ENCODE measurements at regions not wholly inside any gene's neighbourhood (a gene's known extent, or its start where the extent isn't known, plus 50 kb on each side); places are given as distances from the start of the nearest gene placed in this dataset.

- TF ChIP-seq EZH2phosphoT487 (IDR thresholded peaks at IDR 0.05; ENCODE audit: unreplicated experiment) (no peak), POLR2AphosphoS5 (IDR thresholded peaks at IDR 0.05; ENCODE audit: low read depth) (no peak), CREB1 (CRISPR knock-in tag; IDR thresholded peaks at IDR 0.05; ENCODE audit: low read depth) (no peak), NANOG (IDR thresholded peaks at IDR 0.05; ENCODE audit: borderline replicate concordance) (no peak)
Measured at GRCh38 chr4:14215116-14215770, 587.7 kb upstream of the BOD1L1 start (continued).

GRCh38 chr4:14217401-14217800 lies 589.9 kb upstream of the BOD1L1 start:
- H2AFZ ChIP-seq = no peak overlapping the region
- H3K4me2 ChIP-seq = no peak overlapping the region
- H3K4me3 ChIP-seq = no peak overlapping the region
- ATAC-seq (no peak), DNase-seq (ENCODE audit: low spot score) (no peak)
- no peaks in the 10 kb centered on the region for H4K20me1 ChIP-seq (replicated peaks; ENCODE audit: insufficient read depth)
- H3K4me3 Mint-ChIP-seq = no peak overlapping the region
- H3K36me3 Mint-ChIP-seq (ENCODE audit: low read depth) = peaks cover 13% of the 10 kb centered on the region
- H3K27ac ChIP-seq (ENCODE audit: low read depth) = no peak overlapping the region
- H3K9me3 Mint-ChIP-seq = peaks cover 15% of the 10 kb centered on the region
- H3K27ac Mint-ChIP-seq = no peak overlapping the region
- no peaks in the 10 kb centered on the region for H3K4me1 ChIP-seq (ENCODE audit: insufficient read depth)
- H3K27me3 Mint-ChIP-seq (ENCODE audit: insufficient read depth, low read depth, poor library complexity) = no peaks in the 10 kb centered on the region
- no peaks in the 10 kb centered on the region for H3K79me2 ChIP-seq (replicated peaks; ENCODE audit: insufficient read depth)
- peaks cover 4% of the 10 kb centered on the region; the same call in 1 of the 2 replicates for H3K9me2 ChIP-seq (ENCODE audit: insufficient read depth)
- H3F3A ChIP-seq (replicated peaks; ENCODE audit: low read depth) = no peaks in the 10 kb centered on the region
- H3K27me3 ChIP-seq (ENCODE audit: insufficient read depth) = no peaks in the 10 kb centered on the region
- no peaks in the 10 kb centered on the region; the same call in 1 of the 2 replicates for H3K36me3 ChIP-seq (ENCODE audit: insufficient read depth)
- H3K4me1 Mint-ChIP-seq = no peaks in the 10 kb centered on the region; the same call in 2 of the 3 replicates
- no peak for TF ChIP-seq CTCF (conservative IDR thresholded peaks at IDR 0.05; ENCODE audit: low read depth in 2 of 2)
- TF ChIP-seq CREB1 (CRISPR knock-in tag; IDR thresholded peaks at IDR 0.05; ENCODE audit: low read depth) = no peak
- no peak for TF ChIP-seq ZNF114 (CRISPR knock-in tag; IDR thresholded peaks at IDR 0.05)
- no peak for TF ChIP-seq REST (IDR thresholded peaks at IDR 0.05; ENCODE audit: unreplicated experiment)
- no peak for TF ChIP-seq ZNF331 (CRISPR knock-in tag; IDR thresholded peaks at IDR 0.05; ENCODE audit: low read depth)
- no peak for TF ChIP-seq EZH2phosphoT487 (IDR thresholded peaks at IDR 0.05; ENCODE audit: unreplicated experiment)
- no peak for TF ChIP-seq JUNB (IDR thresholded peaks at IDR 0.05; ENCODE audit: unreplicated experiment)
- TF ChIP-seq ZNF462 (CRISPR knock-in tag; IDR thresholded peaks at IDR 0.05) = no peak
- no peak for TF ChIP-seq ETS1 (IDR thresholded peaks at IDR 0.05)
- no peak for TF ChIP-seq NANOG (IDR thresholded peaks at IDR 0.05; ENCODE audit: borderline replicate concordance)
- no peak for TF ChIP-seq STAT1 (IDR thresholded peaks at IDR 0.05; ENCODE audit: unreplicated experiment)

Measured in GM23338 (cell line).